Mesothelial cell of epicardium (in vitro differentiated cells): ENCODE measurements at regions not wholly inside any gene's neighbourhood (a gene's known extent, or its start where the extent isn't known, plus 50 kb on each side); places are given as distances from the start of the nearest gene placed in this dataset.

ENCODE experiments used
- DNase-seq, 2 experiments: peaks; one replicate each; pipeline ENCODE4 v3.0.0; 2021; ENCODE audit warnings: low spot score in 2 of 2; ENCODE audit not compliant: unreplicated experiment in 2 of 2
- H3K27ac Mint-ChIP-seq: 2 replicates; pipeline ENCODE4 v1.8.0; 2021; ENCODE audit warnings: mixed read lengths
- H3K27me3 Mint-ChIP-seq: 2 replicates; pipeline ENCODE4 v1.8.0; 2021; ENCODE audit warnings: low read depth, mixed read lengths
- H3K36me3 Mint-ChIP-seq: 2 replicates; pipeline ENCODE4 v1.8.0; 2021; ENCODE audit warnings: mixed read lengths
- H3K4me1 Mint-ChIP-seq: 2 replicates; pipeline ENCODE4 v1.8.0; 2021; ENCODE audit warnings: mixed read lengths
- H3K4me3 Mint-ChIP-seq: 2 replicates; pipeline ENCODE4 v1.8.0; 2021; ENCODE audit warnings: mild to moderate bottlenecking, moderate library complexity, mixed read lengths
- H3K9me3 Mint-ChIP-seq: 2 replicates; pipeline ENCODE4 v1.8.0; 2021; ENCODE audit warnings: mixed read lengths
- CTCF ChIP-seq: fragments of 200-600 bp; sonication (generic); IDR thresholded peaks from one replicate; pipeline ENCODE4 v1.5.0; 2021; ENCODE audit warnings: antibody characterized with exemption; ENCODE audit not compliant: unreplicated experiment

GRCh38 chr9:33684831-33685230 lies 110.5 kb upstream of the PRSS3 start:
- DNase-seq, result no peak
- Mint-ChIP-seq H3K9me3 (peaks cover 5% of the 10 kb centered on the region), H3K4me3 (no peak overlapping the region), H3K27ac (no peak overlapping the region), H3K27me3 (peaks cover 22% of the 10 kb centered on the region), H3K36me3 (no peaks in the 10 kb centered on the region), H3K4me1 (peaks cover 13% of the 10 kb centered on the region)
- TF ChIP-seq CTCF, result no peak

- Mint-ChIP-seq H3K27me3 (peaks cover 11% of the 10 kb centered on the region), H3K27ac (no peak overlapping the region)
Measured at GRCh38 chr9:33686942-33687341, 108.4 kb upstream of the PRSS3 start.

GRCh38 chr9:33687779-33688178 lies 107.6 kb upstream of the PRSS3 start:
- H3K27ac Mint-ChIP-seq, result peak overlapping the region; percentile 57
- H3K4me1 Mint-ChIP-seq, result peaks cover 13% of the 10 kb centered on the region
- TF ChIP-seq CTCF, result no peak
- peak in 1 of 2 experiments; percentile 53 for DNase-seq
- peaks cover 8% of the 10 kb centered on the region for H3K27me3 Mint-ChIP-seq
- no peaks in the 10 kb centered on the region for H3K9me3 Mint-ChIP-seq
- H3K4me3 Mint-ChIP-seq, result no peak overlapping the region
- H3K36me3 Mint-ChIP-seq, result no peaks in the 10 kb centered on the region

More at GRCh38 chr9:33686942-33687341, 108.4 kb upstream of the PRSS3 start:
- no peak for DNase-seq
- Mint-ChIP-seq H3K4me3 (no peak overlapping the region), H3K36me3 (no peaks in the 10 kb centered on the region), H3K4me1 (peaks cover 13% of the 10 kb centered on the region), H3K9me3 (no peaks in the 10 kb centered on the region)
- no peak for TF ChIP-seq CTCF

GRCh38 chr9:33690143-33690933 lies 105.0 kb upstream of the PRSS3 start:
- no peaks in the 10 kb centered on the region for H3K9me3 Mint-ChIP-seq
- no peak overlapping the region for H3K4me3 Mint-ChIP-seq
- no peaks in the 10 kb centered on the region for H3K36me3 Mint-ChIP-seq
- no peak for DNase-seq
- no peak for TF ChIP-seq CTCF
- no peak overlapping the region for H3K27ac Mint-ChIP-seq
- peaks cover 13% of the 10 kb centered on the region for H3K4me1 Mint-ChIP-seq
- peaks cover 6% of the 10 kb centered on the region for H3K27me3 Mint-ChIP-seq

GRCh38 chr9:33695299-33695698 lies 100.1 kb upstream of the PRSS3 start:
- no peak overlapping the region for H3K4me3 Mint-ChIP-seq
- H3K27ac Mint-ChIP-seq, result no peak overlapping the region
- H3K36me3 Mint-ChIP-seq, result no peaks in the 10 kb centered on the region
- no peaks in the 10 kb centered on the region for H3K4me1 Mint-ChIP-seq
- TF ChIP-seq CTCF, result no peak
- no peak for DNase-seq
- no peaks in the 10 kb centered on the region for H3K9me3 Mint-ChIP-seq
- peaks cover 13% of the 10 kb centered on the region for H3K27me3 Mint-ChIP-seq
